ENCODE measurements at regions not wholly inside any gene's neighbourhood (a gene's known extent, or its start where the extent isn't known, plus 50 kb on each side); places are given as distances from the start of the nearest gene placed in this dataset.

GRCh38 chr2:145625111-145625510 is 1105.2 kb upstream of the ZEB2 start:
- TF ChIP-seq POLR2A (IDR thresholded peaks at IDR 0.05), result no peak
- TF ChIP-seq CTCF (IDR thresholded peaks at IDR 0.05), result no peak

Data from testis (tissue), 2 donors.